ENCODE measurements at regions not wholly inside any gene's neighbourhood (a gene's known extent, or its start where the extent isn't known, plus 50 kb on each side); places are given as distances from the start of the nearest gene placed in this dataset.

DNA sequence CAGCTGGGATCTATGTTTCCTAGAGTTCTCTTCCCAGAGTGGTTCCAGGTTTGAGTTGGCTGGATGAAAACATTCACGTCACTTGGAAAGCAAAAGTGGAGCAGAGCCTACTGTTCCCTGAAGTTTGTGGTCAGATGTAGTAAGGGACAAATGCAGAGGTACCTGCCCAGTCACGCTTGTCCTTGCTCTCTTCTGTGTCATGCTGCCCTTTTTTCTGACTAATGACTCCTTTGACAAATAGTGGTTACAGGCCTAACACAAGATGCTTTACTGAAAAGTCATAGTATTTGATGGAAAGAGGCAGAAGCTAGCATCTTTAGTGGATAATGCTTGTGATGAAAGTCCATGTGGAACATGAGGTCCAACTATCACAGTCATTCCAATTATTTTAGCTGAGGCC, 881.4 kb upstream of the B3GALT2 start:
- TF ChIP-seq, protein P1, sequence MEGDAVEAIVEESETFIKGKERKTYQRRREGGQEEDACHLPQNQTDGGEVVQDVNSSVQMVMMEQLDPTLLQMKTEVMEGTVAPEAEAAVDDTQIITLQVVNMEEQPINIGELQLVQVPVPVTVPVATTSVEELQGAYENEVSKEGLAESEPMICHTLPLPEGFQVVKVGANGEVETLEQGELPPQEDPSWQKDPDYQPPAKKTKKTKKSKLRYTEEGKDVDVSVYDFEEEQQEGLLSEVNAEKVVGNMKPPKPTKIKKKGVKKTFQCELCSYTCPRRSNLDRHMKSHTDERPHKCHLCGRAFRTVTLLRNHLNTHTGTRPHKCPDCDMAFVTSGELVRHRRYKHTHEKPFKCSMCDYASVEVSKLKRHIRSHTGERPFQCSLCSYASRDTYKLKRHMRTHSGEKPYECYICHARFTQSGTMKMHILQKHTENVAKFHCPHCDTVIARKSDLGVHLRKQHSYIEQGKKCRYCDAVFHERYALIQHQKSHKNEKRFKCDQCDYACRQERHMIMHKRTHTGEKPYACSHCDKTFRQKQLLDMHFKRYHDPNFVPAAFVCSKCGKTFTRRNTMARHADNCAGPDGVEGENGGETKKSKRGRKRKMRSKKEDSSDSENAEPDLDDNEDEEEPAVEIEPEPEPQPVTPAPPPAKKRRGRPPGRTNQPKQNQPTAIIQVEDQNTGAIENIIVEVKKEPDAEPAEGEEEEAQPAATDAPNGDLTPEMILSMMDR (conservative IDR thresholded peaks at IDR 0.05; ENCODE audit: low read length) = no peak
- TF ChIP-seq EZH2phosphoT487 (IDR thresholded peaks at IDR 0.05; ENCODE audit: borderline replicate concordance) = no peak

Data from Loucy (cell line).